ENCODE measurements at regions not wholly inside any gene's neighbourhood (a gene's known extent, or its start where the extent isn't known, plus 50 kb on each side); places are given as distances from the start of the nearest gene placed in this dataset.

- Mint-ChIP-seq H3K4me3 (no peak overlapping the region), H3K36me3 (no peaks in the 10 kb centered on the region), H3K27me3 (peaks cover 0 to 3% of the 10 kb centered on the region in 2 donors), H3K9me3 (peaks cover 0 to 22% (median 14%) of the 10 kb centered on the region in 5 donors), H3K4me1 (no peaks in the 10 kb centered on the region), H3K27ac (no peak overlapping the region)
- Histone ChIP-seq H3K36me3 (ENCODE audit: insufficient read depth, low read length) (no peaks in the 10 kb centered on the region), H3K4me3 (ENCODE audit: low read length) (no peak overlapping the region), H3K4me1 (ENCODE audit: insufficient read depth, low read length) (no peaks in the 10 kb centered on the region), H3K27me3 (ENCODE audit: insufficient read depth, low read length, poor library complexity, severe bottlenecking) (no peaks in the 10 kb centered on the region), H3K9me3 (ENCODE audit: low read length) (no peaks in the 10 kb centered on the region), H3K27ac (ENCODE audit: low read depth, low read length) (no peak overlapping the region)
- POLR2A ChIA-PET: no interaction called here
- CTCF ChIA-PET: no interaction called here
- DNase-seq: no peak
Measured at GRCh38 chr16:6247775-6248174, 1084.9 kb upstream of the RBFOX1 start.

GRCh38 chr16:6247150-6247549, 1085.5 kb upstream of the RBFOX1 start:
- peaks cover 0 to 20% (median 14%) of the 10 kb centered on the region in 5 donors for H3K9me3 Mint-ChIP-seq
- ChIA-PET CTCF (no interaction called here), POLR2A (no interaction called here)
- Histone ChIP-seq H3K27ac (ENCODE audit: low read depth, low read length) (no peak overlapping the region), H3K4me1 (ENCODE audit: insufficient read depth, low read length) (no peaks in the 10 kb centered on the region), H3K4me3 (ENCODE audit: low read length) (no peak overlapping the region), H3K36me3 (ENCODE audit: insufficient read depth, low read length) (no peaks in the 10 kb centered on the region), H3K27me3 (ENCODE audit: insufficient read depth, low read length, poor library complexity, severe bottlenecking) (no peaks in the 10 kb centered on the region), H3K9me3 (ENCODE audit: low read length) (no peaks in the 10 kb centered on the region)
- H3K27me3 Mint-ChIP-seq: peaks cover 0 to 3% of the 10 kb centered on the region in 2 donors
- no peak overlapping the region for H3K27ac Mint-ChIP-seq
- DNase-seq: no peak
- H3K36me3 Mint-ChIP-seq: no peaks in the 10 kb centered on the region
- no peaks in the 10 kb centered on the region for H3K4me1 Mint-ChIP-seq
- no peak overlapping the region for H3K4me3 Mint-ChIP-seq

DNA sequence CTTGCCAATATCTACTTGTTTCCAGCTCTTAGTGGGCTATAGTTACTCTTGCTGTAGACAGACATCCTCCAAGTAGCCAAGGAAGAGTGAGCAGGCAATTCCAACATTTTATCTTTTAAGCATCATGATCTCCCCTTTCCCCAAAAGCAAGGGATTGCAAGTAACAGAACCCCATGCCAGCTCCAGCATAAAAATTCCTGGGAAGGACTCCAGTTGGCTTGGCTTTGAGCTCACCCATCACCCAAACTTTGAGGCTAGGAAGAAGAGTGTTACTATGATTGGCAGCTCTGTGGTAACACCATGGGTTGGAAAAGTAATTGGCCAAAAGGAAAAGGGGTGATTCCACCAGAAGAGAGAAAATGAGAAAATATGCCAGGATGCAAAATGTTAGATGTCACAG, 1086.4 kb upstream of the RBFOX1 start:
- Mint-ChIP-seq H3K4me1 (no peaks in the 10 kb centered on the region), H3K9me3 (peaks cover 0 to 20% (median 14%) of the 10 kb centered on the region in 5 donors), H3K27me3 (peaks cover 0 to 3% of the 10 kb centered on the region in 2 donors), H3K36me3 (no peaks in the 10 kb centered on the region), H3K27ac (no peak overlapping the region), H3K4me3 (no peak overlapping the region)
- Histone ChIP-seq H3K4me3 (ENCODE audit: low read length) (no peak overlapping the region), H3K27me3 (ENCODE audit: insufficient read depth, low read length, poor library complexity, severe bottlenecking) (no peaks in the 10 kb centered on the region), H3K9me3 (ENCODE audit: low read length) (no peaks in the 10 kb centered on the region), H3K4me1 (ENCODE audit: insufficient read depth, low read length) (no peaks in the 10 kb centered on the region), H3K36me3 (ENCODE audit: insufficient read depth, low read length) (no peaks in the 10 kb centered on the region), H3K27ac (ENCODE audit: low read depth, low read length) (no peak overlapping the region)
- DNase-seq: no peak
- ChIA-PET POLR2A (no interaction called here), CTCF (no interaction called here)

DNA sequence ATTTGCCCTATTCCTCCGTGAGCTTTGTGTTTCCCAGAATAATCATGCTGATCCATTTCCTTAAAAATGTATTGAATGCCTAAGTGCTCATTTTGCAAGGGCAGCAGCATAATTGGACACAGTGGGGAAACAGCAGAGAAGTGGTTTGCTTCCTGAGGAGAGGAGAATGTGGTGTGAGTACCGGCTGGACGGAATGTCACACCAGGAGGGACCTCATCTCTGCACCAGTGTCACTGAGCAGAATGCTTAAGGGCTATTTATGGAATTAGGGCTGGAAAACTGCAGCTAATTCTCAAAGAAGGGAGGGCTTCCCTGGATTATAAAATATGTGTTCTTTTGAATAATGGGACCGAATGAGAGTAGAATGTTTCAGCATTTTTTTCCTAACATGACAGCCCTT, 1100.6 kb upstream of the RBFOX1 start:
- ChIA-PET CTCF (no interaction called here), POLR2A (no interaction called here)
- peaks cover 0 to 17% (median 16%) of the 10 kb centered on the region in 5 donors for H3K9me3 Mint-ChIP-seq
- no peaks in the 10 kb centered on the region for H3K4me1 Mint-ChIP-seq
- no peak overlapping the region for H3K27ac ChIP-seq (ENCODE audit: low read depth, low read length)
- H3K27me3 ChIP-seq (ENCODE audit: insufficient read depth, low read length, poor library complexity, severe bottlenecking): no peaks in the 10 kb centered on the region
- no peaks in the 10 kb centered on the region for H3K9me3 ChIP-seq (ENCODE audit: low read length)
- no peaks in the 10 kb centered on the region for H3K27me3 Mint-ChIP-seq
- DNase-seq: no peak
- no peak overlapping the region for H3K4me3 ChIP-seq (ENCODE audit: low read length)
- no peaks in the 10 kb centered on the region for H3K36me3 Mint-ChIP-seq
- no peak overlapping the region for H3K4me3 Mint-ChIP-seq
- no peak overlapping the region for H3K27ac Mint-ChIP-seq
- H3K36me3 ChIP-seq (ENCODE audit: insufficient read depth, low read length): no peaks in the 10 kb centered on the region
- H3K4me1 ChIP-seq (ENCODE audit: insufficient read depth, low read length): no peaks in the 10 kb centered on the region

DNA sequence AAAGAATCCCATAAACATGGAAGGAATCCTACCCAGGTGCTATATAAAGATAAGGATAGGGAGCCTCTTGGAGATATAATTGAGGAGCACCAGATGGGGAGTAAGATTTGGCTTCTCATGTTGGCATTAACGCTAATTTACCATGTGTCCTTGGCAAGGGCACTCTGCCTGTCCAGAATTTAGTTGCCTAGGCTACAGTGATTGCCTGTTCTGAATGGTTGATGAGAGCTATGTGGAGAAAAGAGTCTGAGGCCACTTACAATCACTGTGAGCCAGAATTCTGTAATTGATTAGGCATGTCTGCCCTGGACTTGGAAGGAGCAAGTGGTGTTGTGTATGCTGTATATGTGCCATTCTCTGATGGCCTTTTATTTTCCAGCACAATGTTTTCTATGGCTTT, 1101.2 kb upstream of the RBFOX1 start:
- no peaks in the 10 kb centered on the region for H3K27me3 ChIP-seq (ENCODE audit: insufficient read depth, low read length, poor library complexity, severe bottlenecking)
- no peak for DNase-seq

DNA sequence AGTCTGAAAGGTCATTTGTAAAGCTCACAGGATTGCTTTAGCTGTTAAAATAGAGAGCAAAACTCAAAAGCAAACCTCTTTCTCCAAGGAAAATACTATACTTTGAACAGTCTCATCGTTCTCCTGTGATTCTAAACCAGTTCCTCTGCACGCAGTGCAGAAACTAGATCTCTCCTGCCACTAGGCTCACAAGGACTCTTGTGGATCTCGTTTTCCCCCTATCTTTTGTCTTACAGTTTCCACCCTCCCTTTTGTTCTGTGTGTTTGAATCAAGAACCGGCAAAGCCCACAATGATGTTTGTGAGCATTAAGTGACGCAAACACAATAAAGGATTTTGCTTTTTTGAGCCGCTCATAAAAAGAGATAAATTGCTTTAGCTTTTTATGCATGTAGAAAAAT, 1103.5 kb upstream of the RBFOX1 start:
- Mint-ChIP-seq H3K4me3 (no peak overlapping the region), H3K27me3 (no peaks in the 10 kb centered on the region), H3K27ac (no peak overlapping the region), H3K4me1 (no peaks in the 10 kb centered on the region), H3K36me3 (no peaks in the 10 kb centered on the region), H3K9me3 (peaks cover 1 to 18% (median 13%) of the 10 kb centered on the region in 5 donors)
- H3K4me1 ChIP-seq (ENCODE audit: insufficient read depth, low read length): no peaks in the 10 kb centered on the region
- H3K9me3 ChIP-seq (ENCODE audit: low read length): no peaks in the 10 kb centered on the region
- H3K36me3 ChIP-seq (ENCODE audit: insufficient read depth, low read length): no peaks in the 10 kb centered on the region
- no peak for DNase-seq
- no peak overlapping the region for H3K4me3 ChIP-seq (ENCODE audit: low read length)
- H3K27me3 ChIP-seq (ENCODE audit: insufficient read depth, low read length, poor library complexity, severe bottlenecking): no peaks in the 10 kb centered on the region
- H3K27ac ChIP-seq (ENCODE audit: low read depth, low read length): no peak overlapping the region
- CTCF ChIA-PET: no interaction called here
- POLR2A ChIA-PET: no interaction called here

More for the DNA sequence above, 1101.2 kb upstream of the RBFOX1 start:
- Mint-ChIP-seq H3K9me3 (peaks cover 0 to 19% (median 17%) of the 10 kb centered on the region in 5 donors), H3K4me3 (no peak overlapping the region), H3K4me1 (no peaks in the 10 kb centered on the region), H3K27me3 (no peaks in the 10 kb centered on the region), H3K27ac (no peak overlapping the region), H3K36me3 (no peaks in the 10 kb centered on the region)
- Histone ChIP-seq H3K4me3 (ENCODE audit: low read length) (no peak overlapping the region), H3K4me1 (ENCODE audit: insufficient read depth, low read length) (no peaks in the 10 kb centered on the region), H3K9me3 (ENCODE audit: low read length) (no peaks in the 10 kb centered on the region), H3K36me3 (ENCODE audit: insufficient read depth, low read length) (no peaks in the 10 kb centered on the region), H3K27ac (ENCODE audit: low read depth, low read length) (no peak overlapping the region)
- ChIA-PET CTCF (no interaction called here), POLR2A (no interaction called here)

GRCh38 chr16:6218855-6219254, 1113.8 kb upstream of the RBFOX1 start:
- Histone ChIP-seq H3K36me3 (ENCODE audit: insufficient read depth, low read length) (no peaks in the 10 kb centered on the region), H3K9me3 (ENCODE audit: low read length) (no peaks in the 10 kb centered on the region), H3K4me3 (ENCODE audit: low read length) (no peak overlapping the region), H3K27ac (ENCODE audit: low read depth, low read length) (no peak overlapping the region), H3K4me1 (ENCODE audit: insufficient read depth, low read length) (no peaks in the 10 kb centered on the region), H3K27me3 (ENCODE audit: insufficient read depth, low read length, poor library complexity, severe bottlenecking) (no peaks in the 10 kb centered on the region)
- Mint-ChIP-seq H3K4me3 (no peak overlapping the region), H3K4me1 (no peaks in the 10 kb centered on the region), H3K27me3 (no peaks in the 10 kb centered on the region), H3K36me3 (no peaks in the 10 kb centered on the region), H3K27ac (no peak overlapping the region), H3K9me3 (peaks cover 0 to 15% (median 5%) of the 10 kb centered on the region in 5 donors)
- DNase-seq: no peak
- ChIA-PET CTCF (no interaction called here), POLR2A (no interaction called here)

GRCh38 chr16:6216836-6217235, 1115.8 kb upstream of the RBFOX1 start:
- Mint-ChIP-seq H3K27me3 (no peaks in the 10 kb centered on the region), H3K27ac (no peak overlapping the region), H3K4me3 (no peak overlapping the region), H3K9me3 (peaks cover 0 to 15% (median 5%) of the 10 kb centered on the region in 5 donors), H3K4me1 (no peaks in the 10 kb centered on the region), H3K36me3 (no peaks in the 10 kb centered on the region)
- no peaks in the 10 kb centered on the region for H3K4me1 ChIP-seq (ENCODE audit: insufficient read depth, low read length)
- no peak overlapping the region for H3K27ac ChIP-seq (ENCODE audit: low read depth, low read length)
- H3K4me3 ChIP-seq (ENCODE audit: low read length): no peak overlapping the region
- no peaks in the 10 kb centered on the region for H3K9me3 ChIP-seq (ENCODE audit: low read length)
- ChIA-PET POLR2A (no interaction called here), CTCF (no interaction called here)
- H3K27me3 ChIP-seq (ENCODE audit: insufficient read depth, low read length, poor library complexity, severe bottlenecking): no peaks in the 10 kb centered on the region
- H3K36me3 ChIP-seq (ENCODE audit: insufficient read depth, low read length): no peaks in the 10 kb centered on the region
- DNase-seq: no peak

DNA sequence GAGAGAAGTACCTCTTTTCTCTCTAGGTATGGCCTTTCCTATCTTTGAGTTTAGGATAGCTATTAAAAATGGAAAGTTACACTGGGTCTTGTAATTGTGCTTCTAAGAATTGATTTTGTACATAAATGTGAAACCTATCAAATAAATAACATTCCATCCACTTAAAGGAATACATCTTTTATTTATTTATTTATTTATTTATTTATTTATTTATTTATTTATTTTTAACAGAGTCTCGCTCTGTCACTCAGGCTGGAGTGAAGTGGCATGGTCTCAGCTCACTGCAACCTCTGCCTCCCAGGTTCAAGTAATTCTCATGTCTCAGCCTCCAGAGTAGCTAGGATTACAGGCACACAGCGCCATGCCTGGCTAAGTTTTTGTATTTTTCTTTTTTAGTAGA, 1114.0 kb upstream of the EEF2KMT start:
- no peaks in the 10 kb centered on the region for H3K4me1 Mint-ChIP-seq
- no peaks in the 10 kb centered on the region for H3K36me3 Mint-ChIP-seq
- no peaks in the 10 kb centered on the region for H3K27me3 Mint-ChIP-seq
- Histone ChIP-seq H3K9me3 (ENCODE audit: low read length) (no peaks in the 10 kb centered on the region), H3K4me1 (ENCODE audit: insufficient read depth, low read length) (no peaks in the 10 kb centered on the region), H3K27me3 (ENCODE audit: insufficient read depth, low read length, poor library complexity, severe bottlenecking) (no peaks in the 10 kb centered on the region), H3K27ac (ENCODE audit: low read depth, low read length) (no peak overlapping the region), H3K36me3 (ENCODE audit: insufficient read depth, low read length) (no peaks in the 10 kb centered on the region), H3K4me3 (ENCODE audit: low read length) (no peak overlapping the region)
- H3K27ac Mint-ChIP-seq: no peak overlapping the region
- POLR2A ChIA-PET: no interaction called here
- no peak overlapping the region for H3K4me3 Mint-ChIP-seq
- H3K9me3 Mint-ChIP-seq: peaks cover 3 to 18% (median 10%) of the 10 kb centered on the region in 5 donors
- CTCF ChIA-PET: no interaction called here
- DNase-seq: no peak
